GM12878 (cell line): ENCODE measurements at regions not wholly inside any gene's neighbourhood (a gene's known extent, or its start where the extent isn't known, plus 50 kb on each side); places are given as distances from the start of the nearest gene placed in this dataset.

ENCODE experiments used
- ATAC-seq: fragments of 200-7000 bp; cut with Tn5 transposase; 3 replicates; pipeline ENCODE4 v1.9.1; 2020; ENCODE audit warnings: mild to moderate bottlenecking, moderate library complexity
- BruUV-seq: library from RNA; stranded (reverse); fragments of 400-500 nt; replicated peaks from 2 replicates; lab custom pipeline; 2021; lab: Mats Ljungman, UMichigan
- CTCF ChIA-PET: fragments of 300-600 bp; sonication (Branson Sonifier 250); formaldehyde crosslinking; extraction: SDS; loops from one replicate; lab custom pipeline; 2021; ENCODE audit warnings: inconsistent platforms; lab: Yijun Ruan, JAX
- POLR2A ChIA-PET: fragments of 350-600 bp; formaldehyde crosslinking; extraction: SDS; loops from one replicate; lab custom pipeline; 2021; ENCODE audit warnings: inconsistent platforms; lab: Charles Lee
- RAD21 ChIA-PET: fragments of 300-600 bp; sonication (Branson Sonifier 250); formaldehyde crosslinking; loops from one replicate; lab custom pipeline; 2023; ENCODE audit warnings: antibody characterized with exemption; ENCODE audit not compliant: unreplicated experiment; lab: Charles Lee
- SMC1A ChIA-PET: fragments of 300-600 bp; sonication (Branson Sonifier 250); formaldehyde crosslinking; loops from one replicate; lab custom pipeline; 2023; ENCODE audit not compliant: unreplicated experiment, uncharacterized antibody; lab: Charles Lee
- DNase-seq: peaks from one replicate; pipeline ENCODE4 v3.0.0-alpha.2; 2011; ENCODE audit warnings: low read depth, low spot score
- FAIRE-seq: peaks from 3 replicates; lab custom pipeline; 2011; peaks lifted over from hg19 to GRCh38; lab: Jason Lieb, UNC
- H2AFZ ChIP-seq: 2 replicates; pipeline ENCODE4 v1.6.0; 2011; ENCODE audit warnings: low read depth, low read length, control low read depth; ENCODE audit not compliant: control insufficient read depth
- H3K27ac ChIP-seq: 2 replicates; pipeline ENCODE4 v1.5.1; 2011; ENCODE audit warnings: control low read depth; ENCODE audit not compliant: control insufficient read depth, insufficient read depth
- H3K27me3 ChIP-seq, 2 experiments: replicated peaks in 1 of 2; 2 replicates each; pipeline versions ENCODE4 v1.6.0 to v1.6.1; 2011; ENCODE audit warnings: low read length in 1 of 2; ENCODE audit not compliant: control insufficient read depth in 2 of 2, insufficient read depth in 2 of 2
- H3K36me3 ChIP-seq, 2 experiments: 2 replicates each; pipeline ENCODE4 v1.5.1; 2011; ENCODE audit warnings: low read length in 1 of 2; ENCODE audit not compliant: control insufficient read depth in 2 of 2, insufficient read depth in 2 of 2
- H3K4me1 ChIP-seq: 2 replicates; pipeline ENCODE4 v1.6.1; 2011; ENCODE audit warnings: mild to moderate bottlenecking, low read length, moderate library complexity, mixed read lengths; ENCODE audit not compliant: control insufficient read depth, insufficient read depth
- H3K4me2 ChIP-seq: 2 replicates; pipeline ENCODE4 v1.6.0; 2011; ENCODE audit warnings: control low read depth; ENCODE audit not compliant: control insufficient read depth, insufficient read depth
- H3K4me3 ChIP-seq: fragments of 200-600 bp; sonication (generic); 2 replicates; pipeline ENCODE4 v1.5.1; 2016
- H3K79me2 ChIP-seq: 2 replicates; pipeline ENCODE4 v1.6.0; 2011; ENCODE audit warnings: low read length; ENCODE audit not compliant: control insufficient read depth, insufficient read depth
- H3K9ac ChIP-seq: 2 replicates; pipeline ENCODE4 v1.8.0; 2011; ENCODE audit warnings: low read length, control low read depth, mixed read lengths; ENCODE audit not compliant: control insufficient read depth, insufficient read depth
- H3K9me3 ChIP-seq: replicated peaks from 3 replicates; pipeline ENCODE4 v1.5.1; 2011; ENCODE audit warnings: mild to moderate bottlenecking, low read length; ENCODE audit not compliant: control insufficient read depth, insufficient read depth
- H4K20me1 ChIP-seq: 2 replicates; pipeline ENCODE4 v1.6.0; 2011; ENCODE audit not compliant: control insufficient read depth, insufficient read depth
- EED ChIP-seq: sonication (generic); IDR thresholded peaks from 2 replicates; pipeline ENCODE4 v1.6.1; 2016; ENCODE audit warnings: antibody characterized with exemption, low read depth
- EP300 ChIP-seq, 2 experiments: fragments of 150-350 bp in 1 of 2; IDR thresholded peaks; 2 replicates each; pipeline ENCODE4 v1.6.1; 2011 to 2012; ENCODE audit warnings: low read depth in 2 of 2, low read length in 2 of 2, borderline replicate concordance in 1 of 2, improper control_type of control experiment in 1 of 2, inconsistent platforms in 1 of 2; ENCODE audit not compliant: control insufficient read depth in 1 of 2
- MEF2B ChIP-seq: fragments of 450-650 bp; IDR thresholded peaks from 2 replicates; pipeline ENCODE4 v1.6.1; 2018; ENCODE audit warnings: mild to moderate bottlenecking, moderate library complexity; ENCODE audit not compliant: partially characterized antibody, poor library complexity, severe bottlenecking
- MTA3 ChIP-seq: IDR thresholded peaks from 2 replicates; pipeline ENCODE4 v1.6.1; 2012; ENCODE audit warnings: low read length, inconsistent platforms, borderline replicate concordance
- POLR2AphosphoS2 ChIP-seq: IDR thresholded peaks from 2 replicates; pipeline ENCODE4 v1.6.1; 2011; ENCODE audit warnings: low read depth, mild to moderate bottlenecking, low read length, improper control_type of control experiment, moderate library complexity
- SUZ12 ChIP-seq: fragments of 200-600 bp; sonication (generic); IDR thresholded peaks from one replicate; pipeline ENCODE4 v1.6.1; 2018; ENCODE audit warnings: antibody characterized with exemption, mild to moderate bottlenecking; ENCODE audit not compliant: unreplicated experiment
- TBL1XR1 ChIP-seq: IDR thresholded peaks from 2 replicates; pipeline ENCODE4 v1.6.1; 2012; ENCODE audit warnings: low read depth, low read length, improper control_type of control experiment
- TCF12 ChIP-seq: IDR thresholded peaks from 2 replicates; pipeline ENCODE4 v1.6.1; 2011; ENCODE audit warnings: low read depth, mild to moderate bottlenecking, low read length
- YBX1 ChIP-seq: fragments of 450-650 bp; IDR thresholded peaks from 2 replicates; pipeline ENCODE4 v1.6.1; 2016; ENCODE audit warnings: antibody characterized with exemption
- WGBS: methylation state at CpG from one replicate; pipeline ENCODE4 v1.1.6; 2016; ENCODE audit warnings: low lambda C conversion rate; ENCODE audit not compliant: insufficient replicate concordance, insufficient coverage; ENCODE audit errors: missing lambda C conversion rate; 5-methylcytosine and 5-hydroxymethylcytosine counted together
- in situ Hi-C: fragments of 300-500 bp; cut with MboI; formaldehyde crosslinking; loops from 9 replicates; pipeline ENCODE4 v1.14.3; 2018; ENCODE audit warnings: mixed read lengths
- intact Hi-C: fragments of 100-400 bp; cut with micrococcal nuclease; formaldehyde crosslinking; loops from one replicate; pipeline ENCODE4 v1.14.2; 2022; ENCODE audit not compliant: unreplicated experiment

GRCh38 chr2:221205103-221205673, 366.9 kb downstream of the EPHA4 start:
- in situ Hi-C loops (no loop called here), intact Hi-C loops (no loop called here)
- Histone ChIP-seq H3K27me3 (no peaks in the 10 kb centered on the region), H3K4me1 (peaks cover 3% of the 10 kb centered on the region; the same call in 1 of the 2 replicates), H2AFZ (no peak overlapping the region), H3K4me3 (no peak overlapping the region), H3K4me2 (no peak overlapping the region), H4K20me1 (no peaks in the 10 kb centered on the region), H3K27ac (no peak overlapping the region), H3K9ac (no peak overlapping the region), H3K79me2 (no peaks in the 10 kb centered on the region), H3K36me3 (no peaks in the 10 kb centered on the region), H3K9me3 (no peaks in the 10 kb centered on the region)
- no peak for FAIRE-seq
- CTCF ChIA-PET: interaction anchor here (1.6 kb wide), 1 partner anchor 9 kb away, joined by 3 read pairs; no protein-coding TSS in a partner anchor
- DNase-seq: no peak
- SMC1A ChIA-PET: interaction anchor here (0.9 kb wide), 1 partner anchor 136 kb away, joined by 3 read pairs; no protein-coding TSS in a partner anchor
- ATAC-seq: no peak
- 15% methylated on average over 5 of the region's 5 CpGs for WGBS
- TF ChIP-seq EP300 (IDR thresholded peaks at IDR 0.05; ENCODE audit: borderline replicate concordance in 1 of 2, control insufficient read depth in 1 of 2, low read depth in 2 of 2, low read length in 2 of 2): no peak
- TF ChIP-seq YBX1: no peak
- TF ChIP-seq TCF12: no peak
- no peak for TF ChIP-seq TBL1XR1
- TF ChIP-seq POLR2AphosphoS2: no peak
- TF ChIP-seq EED: no peak
- TF ChIP-seq MTA3: no peak
- TF ChIP-seq MEF2B: no peak
- no peak for TF ChIP-seq SUZ12
- RAD21 ChIA-PET: no interaction called here
- BruUV-seq: no TSS peak
- POLR2A ChIA-PET: no interaction called here
